Retinal pigment epithelial cell (primary cell): ENCODE measurements at regions not wholly inside any gene's neighbourhood (a gene's known extent, or its start where the extent isn't known, plus 50 kb on each side); places are given as distances from the start of the nearest gene placed in this dataset.

Experiments
- DNase-seq: peaks from one replicate; pipeline ENCODE4 v3.0.0-alpha.2; 2010; ENCODE audit warnings: low read depth
- H3K4me3 ChIP-seq: 2 replicates; pipeline ENCODE4 v1.5.1; 2011; ENCODE audit warnings: mild to moderate bottlenecking, low read length, control low read depth, moderate library complexity
- CTCF ChIP-seq: conservative IDR thresholded peaks from 2 replicates; pipeline ENCODE4 v1.5.1; 2011; ENCODE audit warnings: low read depth, low read length, control low read depth, inconsistent platforms

- no peak for DNase-seq
- TF ChIP-seq CTCF = no peak
- H3K4me3 ChIP-seq = no peak overlapping the region
These were observed 98.4 kb upstream of the FOXF1 start for GRCh38 chr16:86411897-86412296.

DNA sequence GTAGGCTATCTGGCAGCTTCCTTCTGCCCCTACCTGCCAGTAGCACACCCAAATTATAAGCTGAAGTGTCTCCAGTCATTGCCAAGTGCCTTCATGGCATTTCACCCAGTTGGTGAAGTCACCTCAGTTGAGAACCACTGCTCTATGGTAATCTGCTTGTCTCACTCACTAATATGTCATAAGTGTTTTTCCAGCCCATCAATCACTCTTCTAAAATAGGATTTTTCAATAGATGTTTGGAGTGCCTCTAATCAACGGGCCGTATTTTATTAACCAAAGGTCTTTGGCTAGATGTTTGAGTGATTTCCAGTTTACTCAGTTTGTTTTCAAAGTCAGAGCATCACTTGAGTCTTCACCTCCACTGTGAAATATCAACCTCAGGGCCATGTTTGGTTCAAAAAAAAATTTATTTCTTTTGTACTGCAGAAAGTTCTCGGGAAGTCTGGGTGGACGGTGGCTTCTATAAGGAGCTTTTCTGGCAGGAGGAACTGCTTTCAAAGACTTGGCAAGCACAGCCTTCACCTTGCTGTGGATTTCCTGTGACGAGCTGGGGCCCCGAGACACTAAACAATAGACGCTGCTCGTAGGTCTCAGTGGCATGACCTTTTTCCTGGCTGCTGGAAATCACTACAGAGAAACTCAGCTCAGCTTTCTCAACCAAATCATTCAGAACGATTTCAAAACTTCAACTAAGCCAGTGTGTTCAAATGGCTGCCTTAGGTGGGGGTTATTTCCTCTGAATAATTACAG is 95.2 kb upstream of the FOXF1 start:
- no peak overlapping the region for H3K4me3 ChIP-seq
- TF ChIP-seq CTCF = no peak
- DNase-seq = no peak

DNA sequence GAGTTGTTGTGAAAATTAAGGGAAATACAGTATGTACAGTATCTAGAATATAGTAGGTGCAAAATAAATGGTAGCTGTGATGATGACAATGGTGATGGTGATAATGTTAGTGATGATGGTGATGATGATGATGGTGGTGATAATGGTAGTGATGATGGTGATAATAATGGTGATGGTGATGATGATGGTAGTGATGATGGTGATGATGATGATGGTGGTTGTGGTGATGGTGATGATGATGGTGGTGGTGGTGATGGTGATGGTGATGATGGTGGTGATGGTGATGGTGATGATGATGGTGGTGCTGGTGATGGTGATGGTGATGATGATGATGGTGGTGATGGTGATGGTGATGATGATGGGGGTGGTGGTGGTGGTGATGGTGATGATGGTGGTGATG is 91.3 kb upstream of the FOXF1 start:
- TF ChIP-seq CTCF = no peak
- no peak for DNase-seq
- H3K4me3 ChIP-seq = no peak overlapping the region

- no peak for DNase-seq
- H3K4me3 ChIP-seq = no peak overlapping the region
- no peak for TF ChIP-seq CTCF
These were observed 90.8 kb upstream of the FOXF1 start for GRCh38 chr16:86419518-86419917.

DNA sequence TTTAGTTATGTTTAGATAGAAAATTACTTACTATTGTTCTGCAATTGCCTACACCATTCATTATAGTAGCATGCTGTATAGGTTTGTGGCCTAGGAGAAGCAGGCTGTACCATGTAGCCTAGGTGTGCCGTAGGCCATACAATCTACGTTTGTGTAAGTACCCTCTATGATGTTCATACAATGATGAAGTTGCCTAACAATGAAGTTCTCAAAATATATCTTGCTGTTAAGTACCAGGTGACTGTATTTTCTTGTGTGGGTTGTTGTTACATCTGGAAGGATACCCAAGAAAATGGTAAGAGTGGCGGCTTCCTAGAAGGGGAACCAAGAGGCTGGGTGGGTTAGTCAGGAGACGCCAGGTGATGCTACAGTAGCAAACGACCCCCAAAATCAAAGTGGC is 88.3 kb upstream of the FOXF1 start:
- no peak overlapping the region for H3K4me3 ChIP-seq
- TF ChIP-seq CTCF = no peak
- no peak for DNase-seq

DNA sequence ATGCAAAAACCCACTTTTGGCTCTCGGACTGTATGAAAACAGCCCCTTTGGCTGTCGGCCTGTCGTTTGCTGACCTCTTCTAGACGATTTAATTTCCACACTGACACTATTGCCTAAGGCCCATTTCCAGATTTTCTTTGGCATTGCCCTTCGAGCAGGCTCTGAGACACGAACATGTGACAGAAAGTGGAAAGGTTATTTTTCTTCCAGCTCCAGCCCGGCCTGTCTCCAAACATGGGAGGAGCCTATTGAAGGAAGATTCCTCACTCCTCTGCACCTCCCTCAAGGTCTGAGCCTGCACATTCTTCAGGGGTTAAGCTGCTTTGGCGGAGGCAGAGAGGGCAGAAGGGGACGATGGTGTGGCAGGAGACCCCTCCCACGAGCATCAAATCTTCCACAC is 85.9 kb upstream of the FOXF1 start:
- TF ChIP-seq CTCF = no peak
- peak; percentile 58 for DNase-seq

GRCh38 chr16:86424985-86425384 is 85.3 kb upstream of the FOXF1 start:
- no peak for TF ChIP-seq CTCF
- H3K4me3 ChIP-seq = no peak overlapping the region
- no peak for DNase-seq

More for the DNA sequence above, 85.9 kb upstream of the FOXF1 start:
- H3K4me3 ChIP-seq = no peak overlapping the region
